Tibial artery (tissue), 4 donors: ENCODE measurements at regions not wholly inside any gene's neighbourhood (a gene's known extent, or its start where the extent isn't known, plus 50 kb on each side); places are given as distances from the start of the nearest gene placed in this dataset.

ENCODE experiments used
- DNase-seq, 2 donors: peaks; one replicate each; pipeline ENCODE4 v3.0.0-alpha.2; 2019
- H3K27ac ChIP-seq, 2 donors: fragments of 200-600 bp; sonication (generic) in 1 of 2; 1 replicate in 1 of 2; 2 replicates in 1 of 2; pipeline ENCODE4 v1.5.1; 2018 to 2019; ENCODE audit warnings: mild to moderate bottlenecking in 1 of 2
- H3K27me3 ChIP-seq, 2 donors: fragments of 200-600 bp; sonication (generic) in 1 of 2; one replicate each; pipeline versions ENCODE4 v1.5.1 to v1.6.0; 2016 to 2019
- H3K36me3 ChIP-seq, 3 donors: fragments of 200-600 bp; sonication (generic) in 2 of 3; one replicate each; pipeline ENCODE4 v1.5.1; 2016 to 2019; ENCODE audit warnings: mild to moderate bottlenecking in 2 of 3
- H3K4me1 ChIP-seq, 4 donors: fragments of 200-600 bp; sonication (generic) in 2 of 4; 1 replicate in 3 of 4; 2 replicates in 1 of 4; pipeline ENCODE4 v1.5.1; 2016 to 2019
- H3K4me3 ChIP-seq, 2 donors: fragments of 200-600 bp; sonication (generic) in 1 of 2; 1 replicate in 1 of 2; 2 replicates in 1 of 2; pipeline ENCODE4 v1.5.1; 2018 to 2019; ENCODE audit warnings: mild to moderate bottlenecking in 2 of 2
- H3K9me3 ChIP-seq, 3 donors: fragments of 200-600 bp; sonication (generic) in 1 of 3; one replicate each; pipeline ENCODE4 v1.5.1; 2016 to 2019
- intact Hi-C: fragments of 100-400 bp; cut with DNase I; formaldehyde crosslinking; loops from one replicate; pipeline ENCODE4 v1.15.0; 2023; ENCODE audit warnings: low total_unique reads
- TF ChIP-seq, protein P1 (sequence below), 2 experiments: fragments of 200-600 bp in 1 of 2; fragments of 450-650 bp in 1 of 2; IDR thresholded peaks; one replicate each; pipeline ENCODE4 v1.5.1; 2017 to 2019; ENCODE audit warnings: antibody characterized with exemption in 2 of 2, mild to moderate bottlenecking in 1 of 2, moderate library complexity in 1 of 2

- Histone ChIP-seq H3K9me3 (no peaks in the 10 kb centered on the region), H3K4me1 (no peaks in the 10 kb centered on the region), H3K4me3 (no peak overlapping the region), H3K27me3 (no peaks in the 10 kb centered on the region), H3K27ac (no peak overlapping the region), H3K36me3 (no peaks in the 10 kb centered on the region)
- intact Hi-C loops = no loop called here
- TF ChIP-seq, protein P1, sequence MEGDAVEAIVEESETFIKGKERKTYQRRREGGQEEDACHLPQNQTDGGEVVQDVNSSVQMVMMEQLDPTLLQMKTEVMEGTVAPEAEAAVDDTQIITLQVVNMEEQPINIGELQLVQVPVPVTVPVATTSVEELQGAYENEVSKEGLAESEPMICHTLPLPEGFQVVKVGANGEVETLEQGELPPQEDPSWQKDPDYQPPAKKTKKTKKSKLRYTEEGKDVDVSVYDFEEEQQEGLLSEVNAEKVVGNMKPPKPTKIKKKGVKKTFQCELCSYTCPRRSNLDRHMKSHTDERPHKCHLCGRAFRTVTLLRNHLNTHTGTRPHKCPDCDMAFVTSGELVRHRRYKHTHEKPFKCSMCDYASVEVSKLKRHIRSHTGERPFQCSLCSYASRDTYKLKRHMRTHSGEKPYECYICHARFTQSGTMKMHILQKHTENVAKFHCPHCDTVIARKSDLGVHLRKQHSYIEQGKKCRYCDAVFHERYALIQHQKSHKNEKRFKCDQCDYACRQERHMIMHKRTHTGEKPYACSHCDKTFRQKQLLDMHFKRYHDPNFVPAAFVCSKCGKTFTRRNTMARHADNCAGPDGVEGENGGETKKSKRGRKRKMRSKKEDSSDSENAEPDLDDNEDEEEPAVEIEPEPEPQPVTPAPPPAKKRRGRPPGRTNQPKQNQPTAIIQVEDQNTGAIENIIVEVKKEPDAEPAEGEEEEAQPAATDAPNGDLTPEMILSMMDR (IDR thresholded peaks at IDR 0.05) = no peak
- DNase-seq = no peak
Measured at GRCh38 chr5:103340717-103341388, 82.3 kb downstream of the MACIR start.

DNA sequence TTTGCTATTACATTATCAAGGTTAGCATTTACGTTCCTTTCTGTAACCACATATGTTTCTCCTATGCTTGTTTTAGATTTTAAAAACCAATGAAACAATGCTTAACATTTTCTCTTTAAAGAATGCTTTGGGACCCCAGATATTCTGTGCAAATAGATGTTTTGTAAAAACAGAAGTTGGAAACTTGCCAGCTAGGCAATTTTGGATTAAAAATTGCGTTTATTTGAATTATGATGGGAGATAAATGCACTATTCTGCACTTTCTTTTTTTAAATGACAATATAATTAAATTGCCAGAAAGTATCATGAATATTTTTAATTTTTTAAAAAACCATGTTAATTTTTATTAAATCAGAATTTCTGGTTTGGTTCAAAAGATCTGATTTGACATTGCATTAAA, 81.6 kb downstream of the MACIR start:
- H3K4me3 ChIP-seq = no peak overlapping the region

GRCh38 chr5:103336941-103337340, 78.4 kb downstream of the MACIR start:
- H3K36me3 ChIP-seq = no peaks in the 10 kb centered on the region
- no peaks in the 10 kb centered on the region for H3K4me1 ChIP-seq
- TF ChIP-seq, protein P1 (IDR thresholded peaks at IDR 0.05) = no peak
- H3K27me3 ChIP-seq = no peaks in the 10 kb centered on the region
- no peak for DNase-seq
- intact Hi-C loops = no loop called here
- H3K4me3 ChIP-seq = no peak overlapping the region
- no peak overlapping the region for H3K27ac ChIP-seq
- H3K9me3 ChIP-seq = no peaks in the 10 kb centered on the region

More for the DNA sequence above, 81.6 kb downstream of the MACIR start:
- Histone ChIP-seq H3K9me3 (no peaks in the 10 kb centered on the region), H3K27me3 (no peaks in the 10 kb centered on the region), H3K4me1 (no peaks in the 10 kb centered on the region), H3K36me3 (no peaks in the 10 kb centered on the region), H3K27ac (no peak overlapping the region)
- no peak for DNase-seq
- TF ChIP-seq, protein P1 (IDR thresholded peaks at IDR 0.05) = no peak
- intact Hi-C loops = no loop called here

GRCh38 chr5:103333376-103333775, 74.8 kb downstream of the MACIR start:
- H3K4me1 ChIP-seq = no peaks in the 10 kb centered on the region
- intact Hi-C loops = no loop called here
- H3K9me3 ChIP-seq = no peaks in the 10 kb centered on the region
- TF ChIP-seq, protein P1 (IDR thresholded peaks at IDR 0.05) = no peak
- no peaks in the 10 kb centered on the region for H3K27me3 ChIP-seq
- no peak overlapping the region for H3K4me3 ChIP-seq
- H3K36me3 ChIP-seq = no peaks in the 10 kb centered on the region
- no peak for DNase-seq
- H3K27ac ChIP-seq = no peak overlapping the region

- no peaks in the 10 kb centered on the region for H3K4me1 ChIP-seq
- H3K9me3 ChIP-seq = no peaks in the 10 kb centered on the region
- no peak for DNase-seq
- no peak overlapping the region for H3K27ac ChIP-seq
- H3K4me3 ChIP-seq = no peak overlapping the region
- no peaks in the 10 kb centered on the region for H3K27me3 ChIP-seq
- TF ChIP-seq, protein P1 (IDR thresholded peaks at IDR 0.05) = no peak
- intact Hi-C loops = no loop called here
- H3K36me3 ChIP-seq = no peaks in the 10 kb centered on the region
Measured at GRCh38 chr5:103330875-103331274, 72.3 kb downstream of the MACIR start.
